ENCODE measurements at regions not wholly inside any gene's neighbourhood (a gene's known extent, or its start where the extent isn't known, plus 50 kb on each side); places are given as distances from the start of the nearest gene placed in this dataset.
"Not testable (repeated sequence)": the region's sequence is repeated elsewhere in the genome, so short reads cannot be mapped to it uniquely, and the experiment has no call there.

DNA sequence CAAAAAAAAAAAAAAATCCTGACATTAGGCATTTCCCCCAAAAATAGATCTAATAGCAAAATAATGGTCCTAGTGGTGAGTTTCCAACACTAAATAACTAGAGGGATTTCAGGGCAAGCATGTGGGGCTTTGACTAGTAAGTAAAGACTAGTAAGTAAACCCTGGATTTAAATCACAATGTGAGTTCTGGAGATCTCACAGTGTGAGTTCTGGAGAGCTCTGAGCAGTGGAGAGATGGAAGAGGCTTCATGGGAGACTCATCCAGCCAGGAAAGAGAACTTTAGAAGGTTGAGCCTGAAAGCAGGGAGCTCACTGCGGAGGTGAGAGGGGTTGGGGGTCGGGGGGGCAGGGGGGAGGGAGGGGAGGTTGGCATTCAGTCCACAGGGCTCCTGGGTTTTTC lies 373.4 kb downstream of the SPATA31A1 start:
- TF ChIP-seq EZH2 (IDR thresholded peaks at IDR 0.05; ENCODE audit: insufficient read depth, poor library complexity, severe bottlenecking); EZH2phosphoT487 (IDR thresholded peaks at IDR 0.05; ENCODE audit: insufficient read depth, low read depth): not testable (repeated sequence)
